NT2/D1 (cell line): ENCODE measurements at regions not wholly inside any gene's neighbourhood (a gene's known extent, or its start where the extent isn't known, plus 50 kb on each side); places are given as distances from the start of the nearest gene placed in this dataset.

Source experiments
- DNase-seq: peaks from one replicate; pipeline ENCODE4 v3.0.0-alpha.2; 2011; ENCODE audit warnings: low read depth, low spot score
- H3K27me3 ChIP-seq: 2 replicates; pipeline ENCODE4 v1.6.0; 2011; ENCODE audit warnings: mild to moderate bottlenecking; ENCODE audit not compliant: insufficient read length, insufficient read depth
- H3K36me3 ChIP-seq: 2 replicates; pipeline ENCODE4 v1.6.1; 2011; ENCODE audit warnings: mild to moderate bottlenecking, low read length, mixed read lengths; ENCODE audit not compliant: insufficient read depth, insufficient read length
- H3K4me1 ChIP-seq: 2 replicates; pipeline ENCODE4 v1.5.1; 2011; ENCODE audit not compliant: insufficient read depth, insufficient read length
- H3K4me3 ChIP-seq: 2 replicates; pipeline ENCODE4 v1.5.1; 2011; ENCODE audit warnings: low read depth; ENCODE audit not compliant: insufficient read length
- H3K9ac ChIP-seq: 2 replicates; pipeline ENCODE4 v1.6.0; 2011; ENCODE audit warnings: low read depth; ENCODE audit not compliant: insufficient read length
- H3K9me3 ChIP-seq: 2 replicates; pipeline ENCODE4 v1.5.1; 2011; ENCODE audit warnings: mild to moderate bottlenecking, low read length; ENCODE audit not compliant: insufficient read depth
- SUZ12 ChIP-seq: IDR thresholded peaks from 2 replicates; pipeline ENCODE4 v1.6.1; 2011; ENCODE audit not compliant: insufficient read length, insufficient read depth; ENCODE audit errors: extremely low read depth
- YY1 ChIP-seq: IDR thresholded peaks from 2 replicates; pipeline ENCODE4 v1.6.1; 2011; ENCODE audit not compliant: insufficient read length, insufficient read depth
- ZNF274 ChIP-seq: IDR thresholded peaks from 2 replicates; pipeline ENCODE4 v1.6.1; 2011; ENCODE audit warnings: mild to moderate bottlenecking, low read depth, low read length

- peaks cover 10% of the 10 kb centered on the region for H3K4me1 ChIP-seq
- no peaks in the 10 kb centered on the region for H3K9me3 ChIP-seq
- H3K36me3 ChIP-seq = no peaks in the 10 kb centered on the region
- DNase-seq = no peak
- peaks cover 23% of the 10 kb centered on the region for H3K27me3 ChIP-seq
- peak overlapping the region; percentile 8 for H3K9ac ChIP-seq
- no peak for TF ChIP-seq ZNF274
- TF ChIP-seq SUZ12 = no peak
- TF ChIP-seq YY1 = no peak
- no peak overlapping the region for H3K4me3 ChIP-seq
These were observed 50.4 kb upstream of the GGTA1 start for GRCh38 chr9:121550041-121550440.

- Histone ChIP-seq H3K27me3 (peaks cover 23% of the 10 kb centered on the region), H3K36me3 (no peaks in the 10 kb centered on the region), H3K4me1 (peaks cover 4% of the 10 kb centered on the region), H3K9ac (peak overlapping the region; percentile 61), H3K9me3 (no peaks in the 10 kb centered on the region), H3K4me3 (peak overlapping the region; percentile 24)
- DNase-seq = peak; percentile 73
- TF ChIP-seq YY1 = no peak
- TF ChIP-seq SUZ12 = no peak
- no peak for TF ChIP-seq ZNF274
These were observed 51.2 kb upstream of the GGTA1 start for GRCh38 chr9:121550569-121551512.

- peaks cover 4% of the 10 kb centered on the region for H3K4me1 ChIP-seq
- no peak overlapping the region for H3K4me3 ChIP-seq
- no peaks in the 10 kb centered on the region for H3K9me3 ChIP-seq
- DNase-seq = no peak
- peaks cover 23% of the 10 kb centered on the region for H3K27me3 ChIP-seq
- no peak for TF ChIP-seq SUZ12
- no peak for TF ChIP-seq YY1
- TF ChIP-seq ZNF274 = no peak
- no peak overlapping the region for H3K9ac ChIP-seq
- H3K36me3 ChIP-seq = no peaks in the 10 kb centered on the region
These were observed 52.5 kb upstream of the GGTA1 start for GRCh38 chr9:121551985-121552753.

GRCh38 chr9:121556082-121556481, 56.4 kb upstream of the GGTA1 start:
- DNase-seq = no peak
- H3K4me3 ChIP-seq = no peak overlapping the region
- no peaks in the 10 kb centered on the region for H3K9me3 ChIP-seq
- peaks cover 23% of the 10 kb centered on the region for H3K27me3 ChIP-seq
- peaks cover 5% of the 10 kb centered on the region for H3K4me1 ChIP-seq
- H3K36me3 ChIP-seq = no peaks in the 10 kb centered on the region
- TF ChIP-seq ZNF274 (no peak), SUZ12 (no peak), YY1 (no peak)
- no peak overlapping the region for H3K9ac ChIP-seq

DNA sequence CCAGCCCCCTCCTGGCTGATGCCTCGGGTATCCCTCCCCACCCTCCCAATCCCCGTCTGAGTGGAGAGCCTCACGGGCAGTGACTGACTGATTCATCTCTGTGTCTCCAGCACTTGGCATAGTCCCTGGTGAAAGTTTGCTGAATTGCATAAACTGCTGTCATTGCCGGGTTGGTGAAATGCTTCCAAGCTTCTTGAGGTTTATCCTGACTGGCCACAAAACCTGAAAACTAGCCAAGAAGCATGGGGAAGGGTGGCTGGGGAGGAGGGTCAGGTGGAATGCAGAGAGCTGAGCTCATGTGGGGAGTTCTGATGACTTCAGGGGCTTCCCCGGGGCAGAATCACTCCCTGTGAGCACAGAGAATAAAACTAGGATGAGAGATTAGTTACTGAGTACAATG, 56.9 kb upstream of the GGTA1 start:
- Histone ChIP-seq H3K4me3 (no peak overlapping the region), H3K27me3 (peaks cover 23% of the 10 kb centered on the region), H3K36me3 (no peaks in the 10 kb centered on the region), H3K9me3 (no peaks in the 10 kb centered on the region), H3K9ac (no peak overlapping the region), H3K4me1 (peaks cover 5% of the 10 kb centered on the region)
- no peak for DNase-seq
- TF ChIP-seq SUZ12 (no peak), YY1 (no peak), ZNF274 (no peak)

DNA sequence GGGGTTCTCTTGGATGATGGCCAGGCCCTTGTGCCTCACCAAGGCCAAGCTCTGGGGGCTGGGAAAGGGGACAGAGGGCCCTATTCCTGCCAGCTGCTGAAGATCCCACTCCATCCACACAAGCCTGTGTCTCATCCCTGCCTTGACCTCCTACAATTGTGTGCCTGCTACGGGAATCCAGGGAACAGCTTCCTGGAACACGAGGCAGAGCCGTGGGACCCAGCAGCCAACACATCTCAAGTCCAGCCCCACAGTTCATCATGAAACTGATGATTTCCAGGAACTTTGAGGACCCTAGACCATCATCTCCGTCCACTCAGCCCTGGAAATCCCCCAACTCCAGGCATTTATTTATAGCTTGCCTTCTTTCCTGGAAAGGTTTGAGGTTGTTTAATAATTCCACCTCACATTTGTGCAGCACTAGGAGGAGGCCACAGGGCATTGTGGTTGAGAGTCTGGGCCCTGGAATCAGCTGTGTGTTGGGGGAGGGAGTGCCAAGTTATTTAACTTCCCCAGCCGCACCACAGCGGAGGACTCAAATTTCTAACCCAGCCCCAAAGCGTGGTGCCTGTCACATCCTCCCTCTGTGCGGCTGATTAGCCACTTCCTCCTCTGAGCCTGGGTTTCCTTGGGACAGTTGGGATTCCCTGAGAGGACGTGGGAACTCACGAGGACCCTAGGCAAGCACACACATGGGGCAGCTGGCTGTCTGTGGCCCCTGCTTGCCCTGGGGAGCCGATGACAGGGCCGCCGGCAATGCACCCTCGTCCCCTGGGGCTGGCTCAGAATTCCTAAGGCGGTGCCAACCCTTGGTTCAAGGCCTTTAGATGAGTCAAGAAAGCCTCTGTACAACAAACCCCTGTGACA, 58.2 kb upstream of the GGTA1 start:
- peak overlapping the region; percentile 8 for H3K4me3 ChIP-seq
- peak overlapping the region; percentile 66 for H3K9ac ChIP-seq
- peak; percentile 55 for DNase-seq
- peaks cover 11% of the 10 kb centered on the region for H3K27me3 ChIP-seq
- no peaks in the 10 kb centered on the region for H3K36me3 ChIP-seq
- H3K4me1 ChIP-seq = peaks cover 8% of the 10 kb centered on the region
- TF ChIP-seq ZNF274 (no peak), YY1 (no peak), SUZ12 (no peak)
- H3K9me3 ChIP-seq = no peaks in the 10 kb centered on the region

DNA sequence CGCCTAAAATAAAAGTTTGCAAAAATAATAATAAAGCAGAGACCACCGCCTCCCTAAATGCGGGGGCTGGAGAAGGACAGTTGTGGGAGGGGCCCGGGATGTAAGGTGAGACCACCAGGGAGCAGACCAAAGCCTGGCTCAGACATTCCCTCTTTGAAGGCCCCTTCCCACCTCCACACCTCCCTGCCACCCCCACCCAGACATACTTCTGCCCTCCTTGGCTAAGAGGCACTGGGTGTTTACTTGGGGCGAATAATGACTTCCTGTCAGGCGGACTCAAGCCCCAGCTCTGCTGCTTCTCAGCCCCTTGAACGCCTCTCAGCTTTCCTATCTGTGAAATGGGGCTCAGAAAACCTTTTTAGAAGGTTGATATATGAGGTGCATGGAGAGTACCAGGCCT, 58.8 kb upstream of the GGTA1 start:
- Histone ChIP-seq H3K4me3 (no peak overlapping the region), H3K4me1 (peaks cover 8% of the 10 kb centered on the region), H3K9me3 (no peaks in the 10 kb centered on the region), H3K27me3 (peaks cover 4% of the 10 kb centered on the region), H3K36me3 (no peaks in the 10 kb centered on the region), H3K9ac (no peak overlapping the region)
- no peak for DNase-seq
- TF ChIP-seq YY1 = no peak
- TF ChIP-seq SUZ12 = no peak
- TF ChIP-seq ZNF274 = no peak
